SKM-1 (cell line): ENCODE measurements at regions not wholly inside any gene's neighbourhood (a gene's known extent, or its start where the extent isn't known, plus 50 kb on each side); places are given as distances from the start of the nearest gene placed in this dataset.

Experiments used
- DNase-seq: peaks from one replicate; lab custom pipeline; 2025; ENCODE audit not compliant: unreplicated experiment; lab: John Stamatoyannopoulos, UW

- DNase-seq: no peak
Measured at GRCh38 chr2:175475130-175475529, 293.6 kb upstream of the ATP5MC3 start.

- DNase-seq: no peak
Measured at GRCh38 chr2:175468431-175469098, 287.1 kb upstream of the ATP5MC3 start.

GRCh38 chr2:175465101-175465500, 283.6 kb upstream of the ATP5MC3 start:
- DNase-seq: no peak

GRCh38 chr2:175464311-175464670, 282.8 kb upstream of the ATP5MC3 start:
- no peak for DNase-seq

- peak; percentile 90 for DNase-seq
Measured at GRCh38 chr2:175463589-175464310, 282.2 kb upstream of the ATP5MC3 start.

- no peak for DNase-seq
Measured at GRCh38 chr2:175463169-175463568, 281.7 kb upstream of the ATP5MC3 start.

- DNase-seq: peak; percentile 33
Measured at GRCh38 chr2:175462246-175462645, 280.7 kb upstream of the ATP5MC3 start.

GRCh38 chr2:175461839-175462238, 280.3 kb upstream of the ATP5MC3 start:
- no peak for DNase-seq

GRCh38 chr2:175457895-175458448, 276.5 kb upstream of the ATP5MC3 start:
- no peak for DNase-seq

- DNase-seq: no peak
Measured at GRCh38 chr2:175454953-175455389, 273.5 kb upstream of the ATP5MC3 start.

GRCh38 chr2:175450029-175450760, 268.7 kb upstream of the ATP5MC3 start:
- DNase-seq: no peak

GRCh38 chr2:175449616-175450015, 268.1 kb upstream of the ATP5MC3 start:
- no peak for DNase-seq

GRCh38 chr2:175446201-175446600, 264.7 kb upstream of the ATP5MC3 start:
- DNase-seq: no peak

GRCh38 chr2:175445281-175445680, 263.8 kb upstream of the ATP5MC3 start:
- DNase-seq: peak; percentile 88

GRCh38 chr2:175442441-175442840, 260.9 kb upstream of the ATP5MC3 start:
- DNase-seq: no peak

- DNase-seq: no peak
Measured at GRCh38 chr2:175441181-175441761, 259.8 kb upstream of the ATP5MC3 start.

GRCh38 chr2:175439416-175439815, 257.9 kb upstream of the ATP5MC3 start:
- no peak for DNase-seq

- DNase-seq: no peak
Measured at GRCh38 chr2:175437167-175437566, 255.7 kb upstream of the ATP5MC3 start.

- no peak for DNase-seq
Measured at GRCh38 chr2:175436076-175436475, 254.6 kb upstream of the ATP5MC3 start.

- no peak for DNase-seq
Measured at GRCh38 chr2:175435012-175435411, 253.5 kb upstream of the ATP5MC3 start.

GRCh38 chr2:175432793-175433192, 251.3 kb upstream of the ATP5MC3 start:
- DNase-seq: no peak
